ENCODE measurements at regions not wholly inside any gene's neighbourhood (a gene's known extent, or its start where the extent isn't known, plus 50 kb on each side); places are given as distances from the start of the nearest gene placed in this dataset.
"Not testable (repeated sequence)": the region's sequence is repeated elsewhere in the genome, so short reads cannot be mapped to it uniquely, and the experiment has no call there.

DNA sequence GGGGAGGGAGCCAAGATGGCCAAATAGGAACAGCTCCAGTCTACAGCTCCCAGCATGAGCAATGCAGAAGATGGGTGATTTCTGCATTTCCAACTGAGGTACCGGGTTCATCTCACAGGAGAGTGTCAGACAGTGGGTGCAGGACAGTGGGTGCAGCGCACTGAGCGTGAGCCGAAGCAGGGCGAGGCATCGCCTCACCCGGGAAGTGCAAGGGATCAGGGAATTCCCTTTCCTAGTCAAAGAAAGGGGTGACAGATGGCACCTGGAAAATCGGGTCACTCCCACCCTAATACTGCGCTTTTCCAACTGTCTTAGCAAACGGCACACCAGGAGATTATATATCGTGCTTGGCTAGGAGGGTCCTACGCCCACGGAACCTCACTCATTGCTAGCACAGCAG is 75.0 kb upstream of the RMP24 start:
- TF ChIP-seq, protein P1, sequence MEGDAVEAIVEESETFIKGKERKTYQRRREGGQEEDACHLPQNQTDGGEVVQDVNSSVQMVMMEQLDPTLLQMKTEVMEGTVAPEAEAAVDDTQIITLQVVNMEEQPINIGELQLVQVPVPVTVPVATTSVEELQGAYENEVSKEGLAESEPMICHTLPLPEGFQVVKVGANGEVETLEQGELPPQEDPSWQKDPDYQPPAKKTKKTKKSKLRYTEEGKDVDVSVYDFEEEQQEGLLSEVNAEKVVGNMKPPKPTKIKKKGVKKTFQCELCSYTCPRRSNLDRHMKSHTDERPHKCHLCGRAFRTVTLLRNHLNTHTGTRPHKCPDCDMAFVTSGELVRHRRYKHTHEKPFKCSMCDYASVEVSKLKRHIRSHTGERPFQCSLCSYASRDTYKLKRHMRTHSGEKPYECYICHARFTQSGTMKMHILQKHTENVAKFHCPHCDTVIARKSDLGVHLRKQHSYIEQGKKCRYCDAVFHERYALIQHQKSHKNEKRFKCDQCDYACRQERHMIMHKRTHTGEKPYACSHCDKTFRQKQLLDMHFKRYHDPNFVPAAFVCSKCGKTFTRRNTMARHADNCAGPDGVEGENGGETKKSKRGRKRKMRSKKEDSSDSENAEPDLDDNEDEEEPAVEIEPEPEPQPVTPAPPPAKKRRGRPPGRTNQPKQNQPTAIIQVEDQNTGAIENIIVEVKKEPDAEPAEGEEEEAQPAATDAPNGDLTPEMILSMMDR (IDR thresholded peaks at IDR 0.05) = not testable (repeated sequence)
- TF ChIP-seq POLR2A (IDR thresholded peaks at IDR 0.05) = not testable (repeated sequence)

Measured in heart left ventricle (tissue), 13 donors.